ENCODE measurements at regions not wholly inside any gene's neighbourhood (a gene's known extent, or its start where the extent isn't known, plus 50 kb on each side); places are given as distances from the start of the nearest gene placed in this dataset.
"Not testable (repeated sequence)": the region's sequence is repeated elsewhere in the genome, so short reads cannot be mapped to it uniquely, and the experiment has no call there.

- TF ChIP-seq CTCF (IDR thresholded peaks at IDR 0.05); EP300 (IDR thresholded peaks at IDR 0.05; ENCODE audit: low read depth): not testable (repeated sequence)
Observed at GRCh38 chr14:105942725-105943124, 416.3 kb downstream of the TMEM121 start.
